Neural progenitor cell (in vitro differentiated cells): ENCODE measurements at regions not wholly inside any gene's neighbourhood (a gene's known extent, or its start where the extent isn't known, plus 50 kb on each side); places are given as distances from the start of the nearest gene placed in this dataset.

Experiments
- DNase-seq: peaks from one replicate; pipeline ENCODE4 v3.0.0-alpha.2; 2016; ENCODE audit warnings: low spot score
- H2AFZ ChIP-seq: fragments of 200-600 bp; sonication (generic); replicated peaks from 2 replicates; pipeline ENCODE4 v1.6.1; 2016; ENCODE audit warnings: antibody characterized with exemption
- H3F3A ChIP-seq: fragments of 200-600 bp; sonication (generic); 2 replicates; pipeline ENCODE4 v1.6.1; 2016; ENCODE audit warnings: antibody characterized with exemption, low read depth
- H3K27ac ChIP-seq: fragments of 200-600 bp; sonication (generic); 2 replicates; pipeline ENCODE4 v1.5.1; 2016; ENCODE audit warnings: mild to moderate bottlenecking
- H3K27me3 ChIP-seq: fragments of 200-600 bp; sonication (generic); 2 replicates; pipeline ENCODE4 v1.6.1; 2016; ENCODE audit warnings: mild to moderate bottlenecking, moderate library complexity
- H3K36me3 ChIP-seq: fragments of 200-600 bp; sonication (generic); 2 replicates; pipeline ENCODE4 v1.5.1; 2016
- H3K4me1 ChIP-seq: fragments of 200-600 bp; sonication (generic); 2 replicates; pipeline ENCODE4 v1.6.1; 2016; ENCODE audit warnings: mixed run types
- H3K4me2 ChIP-seq: fragments of 200-600 bp; sonication (generic); 2 replicates; pipeline ENCODE4 v1.6.1; 2016
- H3K4me3 ChIP-seq: fragments of 200-600 bp; sonication (generic); 2 replicates; pipeline ENCODE4 v1.5.1; 2016
- H3K79me2 ChIP-seq: fragments of 200-600 bp; sonication (generic); 2 replicates; pipeline ENCODE4 v1.6.1; 2016; ENCODE audit warnings: low read depth
- H3K9ac ChIP-seq: fragments of 200-600 bp; sonication (generic); 2 replicates; pipeline ENCODE4 v1.6.1; 2016
- H3K9me3 ChIP-seq: fragments of 200-600 bp; sonication (generic); 2 replicates; pipeline ENCODE4 v1.5.1; 2016; ENCODE audit warnings: low read depth
- H4K20me1 ChIP-seq: fragments of 200-600 bp; sonication (generic); 2 replicates; pipeline ENCODE4 v1.6.1; 2016; ENCODE audit warnings: low read depth
- H3K27ac Mint-ChIP-seq: 3 replicates; pipeline ENCODE4 v1.8.0; 2021; ENCODE audit warnings: mixed read lengths
- H3K27me3 Mint-ChIP-seq: 2 replicates; pipeline ENCODE4 v1.8.0; 2022; ENCODE audit warnings: low read depth, mild to moderate bottlenecking, inconsistent platforms, moderate library complexity, mixed read lengths; ENCODE audit not compliant: insufficient read depth
- H3K36me3 Mint-ChIP-seq: 3 replicates; pipeline ENCODE4 v1.8.0; 2021; ENCODE audit warnings: mixed read lengths
- H3K4me1 Mint-ChIP-seq: 3 replicates; pipeline ENCODE4 v1.8.0; 2021; ENCODE audit warnings: mixed read lengths
- H3K4me3 Mint-ChIP-seq: 3 replicates; pipeline ENCODE4 v1.8.0; 2021; ENCODE audit warnings: mild to moderate bottlenecking, moderate library complexity, mixed read lengths
- H3K9me3 Mint-ChIP-seq: 3 replicates; pipeline ENCODE4 v1.8.0; 2020; ENCODE audit warnings: mixed read lengths
- CTCF ChIP-seq: fragments of 200-600 bp; sonication (generic); IDR thresholded peaks from 2 replicates; pipeline ENCODE4 v1.5.1; 2017; ENCODE audit warnings: antibody characterized with exemption, mild to moderate bottlenecking
- EZH2 ChIP-seq: fragments of 200-600 bp; sonication (generic); IDR thresholded peaks from 2 replicates; pipeline ENCODE4 v1.6.1; 2017; ENCODE audit warnings: antibody characterized with exemption, mild to moderate bottlenecking, moderate library complexity
- EZH2phosphoT487 ChIP-seq: fragments of 200-600 bp; sonication (generic); IDR thresholded peaks from 2 replicates; pipeline ENCODE4 v1.6.1; 2017; ENCODE audit warnings: antibody characterized with exemption

- H3K27ac Mint-ChIP-seq = no peak overlapping the region
Observed at GRCh38 chr2:102992607-102993006, 230.8 kb downstream of the TMEM182 start.

GRCh38 chr2:102999958-103000357 lies 238.1 kb downstream of the TMEM182 start:
- Mint-ChIP-seq H3K36me3 (no peaks in the 10 kb centered on the region), H3K4me1 (peaks cover 4% of the 10 kb centered on the region), H3K9me3 (peaks cover 25% of the 10 kb centered on the region), H3K4me3 (no peak overlapping the region), H3K27me3 (no peaks in the 10 kb centered on the region), H3K27ac (no peak overlapping the region)
- H3K36me3 ChIP-seq = no peaks in the 10 kb centered on the region
- H2AFZ ChIP-seq = no peak overlapping the region
- H3K4me3 ChIP-seq = no peak overlapping the region
- H3K79me2 ChIP-seq = no peaks in the 10 kb centered on the region
- H3K27me3 ChIP-seq = no peaks in the 10 kb centered on the region
- no peaks in the 10 kb centered on the region for H4K20me1 ChIP-seq
- H3K27ac ChIP-seq = no peak overlapping the region
- TF ChIP-seq CTCF = no peak
- no peak for TF ChIP-seq EZH2phosphoT487
- no peak for TF ChIP-seq EZH2
- no peaks in the 10 kb centered on the region for H3F3A ChIP-seq
- H3K4me1 ChIP-seq = no peaks in the 10 kb centered on the region
- no peak overlapping the region for H3K9ac ChIP-seq
- no peak for DNase-seq
- no peaks in the 10 kb centered on the region for H3K9me3 ChIP-seq
- no peak overlapping the region for H3K4me2 ChIP-seq

More at GRCh38 chr2:102992607-102993006, 230.8 kb downstream of the TMEM182 start:
- no peaks in the 10 kb centered on the region for H3K9me3 ChIP-seq
- H3K79me2 ChIP-seq = no peaks in the 10 kb centered on the region
- no peak overlapping the region for H3K4me3 ChIP-seq
- no peak overlapping the region for H2AFZ ChIP-seq
- no peaks in the 10 kb centered on the region for H3K36me3 Mint-ChIP-seq
- DNase-seq = no peak
- no peaks in the 10 kb centered on the region for H3F3A ChIP-seq
- no peaks in the 10 kb centered on the region for H4K20me1 ChIP-seq
- H3K4me1 ChIP-seq = no peaks in the 10 kb centered on the region
- no peak for TF ChIP-seq EZH2
- TF ChIP-seq CTCF = no peak
- no peak for TF ChIP-seq EZH2phosphoT487
- H3K27ac ChIP-seq = no peak overlapping the region
- no peak overlapping the region for H3K9ac ChIP-seq
- no peaks in the 10 kb centered on the region for H3K9me3 Mint-ChIP-seq
- H3K4me2 ChIP-seq = no peak overlapping the region
- H3K27me3 Mint-ChIP-seq = no peaks in the 10 kb centered on the region
- H3K4me3 Mint-ChIP-seq = no peak overlapping the region
- no peaks in the 10 kb centered on the region for H3K27me3 ChIP-seq
- peaks cover 3% of the 10 kb centered on the region for H3K4me1 Mint-ChIP-seq
- no peaks in the 10 kb centered on the region for H3K36me3 ChIP-seq

- no peak overlapping the region for H2AFZ ChIP-seq
- TF ChIP-seq EZH2phosphoT487 = no peak
- no peak for TF ChIP-seq CTCF
- no peak for TF ChIP-seq EZH2
- no peak overlapping the region for H3K27ac Mint-ChIP-seq
- no peaks in the 10 kb centered on the region for H4K20me1 ChIP-seq
- H3K27ac ChIP-seq = no peak overlapping the region
- peaks cover 4% of the 10 kb centered on the region for H3K4me1 Mint-ChIP-seq
- peaks cover 3% of the 10 kb centered on the region for H3K27me3 Mint-ChIP-seq
- H3K79me2 ChIP-seq = no peaks in the 10 kb centered on the region
- H3F3A ChIP-seq = no peaks in the 10 kb centered on the region
- no peak for DNase-seq
- H3K4me1 ChIP-seq = no peaks in the 10 kb centered on the region
- H3K9me3 ChIP-seq = no peaks in the 10 kb centered on the region
- H3K4me2 ChIP-seq = no peak overlapping the region
- peaks cover 22% of the 10 kb centered on the region for H3K9me3 Mint-ChIP-seq
- H3K36me3 Mint-ChIP-seq = no peaks in the 10 kb centered on the region
- no peak overlapping the region for H3K4me3 Mint-ChIP-seq
- H3K4me3 ChIP-seq = no peak overlapping the region
- no peaks in the 10 kb centered on the region for H3K36me3 ChIP-seq
- H3K9ac ChIP-seq = no peak overlapping the region
- no peaks in the 10 kb centered on the region for H3K27me3 ChIP-seq
Observed at GRCh38 chr2:103002954-103003353, 241.1 kb downstream of the TMEM182 start.
